HCT116 (cell line): ENCODE measurements at regions not wholly inside any gene's neighbourhood (a gene's known extent, or its start where the extent isn't known, plus 50 kb on each side); places are given as distances from the start of the nearest gene placed in this dataset.

Source experiments
- ATAC-seq: fragments of 200-7000 bp; cut with Tn5 transposase; 2 replicates; pipeline ENCODE4 v1.9.1; 2020; ENCODE audit warnings: mild to moderate bottlenecking, moderate library complexity
- BruUV-seq: library from RNA; stranded (reverse); fragments of 400-500 nt; replicated peaks from 2 replicates; lab custom pipeline; 2021; lab: Mats Ljungman, UMichigan
- CTCF ChIA-PET: fragments of 300-600 bp; sonication (Branson Sonifier 250); formaldehyde crosslinking; loops from one replicate; lab custom pipeline; 2021; ENCODE audit warnings: antibody characterized with exemption; lab: Charles Lee
- POLR2A ChIA-PET: fragments of 300-600, 350-600 bp; sonication (Branson Sonifier 250); formaldehyde crosslinking; loops from one replicate; lab custom pipeline; 2021; ENCODE audit warnings: antibody characterized with exemption; lab: Charles Lee
- RAD21 ChIA-PET, 2 experiments: fragments of 300-600 bp; sonication (Branson Sonifier 250); formaldehyde crosslinking; loops; one replicate each; lab custom pipeline; 2023; ENCODE audit warnings: low total read pairs in 2 of 2; ENCODE audit not compliant: uncharacterized antibody in 2 of 2, unreplicated experiment in 2 of 2, low non-redundant PET in 1 of 2; lab: Charles Lee
- DNase-seq: peaks from one replicate; pipeline ENCODE4 v3.0.0-alpha.2; 2010; ENCODE audit warnings: low read depth, low spot score
- H2AFZ ChIP-seq: fragments of 200-600 bp; shearing (Covaris generic), sonication (generic); 2 replicates; pipeline ENCODE4 v1.6.1; 2017; ENCODE audit warnings: low read depth, mixed run types, mixed read lengths, antibody characterized with exemption, low read length; ENCODE audit not compliant: poor library complexity, severe bottlenecking
- H3K27ac ChIP-seq: 2 replicates; pipeline ENCODE4 v1.5.1; 2012; ENCODE audit warnings: low read depth, low read length
- H3K27me3 ChIP-seq: fragments of 200-600 bp; sonication (generic); 2 replicates; pipeline ENCODE4 v1.6.1; 2016; ENCODE audit warnings: mixed run types, low read length, mixed read lengths; ENCODE audit not compliant: insufficient read depth
- H3K36me3 ChIP-seq, 2 experiments: fragments of 200-500 bp in 1 of 2; fragments of 200-600 bp in 1 of 2; sonication (Bioruptor generic) in 1 of 2; sonication (generic) in 1 of 2; 2 replicates each; pipeline versions ENCODE4 v1.5.1 to v1.6.1; 2014 to 2016; ENCODE audit warnings: low read length in 2 of 2, inconsistent platforms in 1 of 2, mixed read lengths in 1 of 2, mixed run types in 1 of 2; ENCODE audit not compliant: insufficient read depth in 2 of 2, control insufficient read depth in 1 of 2
- H3K4me1 ChIP-seq, 2 experiments: fragments of 200-600 bp in 1 of 2; sonication (generic) in 1 of 2; 2 replicates each; pipeline versions ENCODE4 v1.5.1 to v1.6.1; 2012 to 2017; ENCODE audit warnings: low read length in 2 of 2, inconsistent platforms in 1 of 2, mild to moderate bottlenecking in 1 of 2, mixed read lengths in 1 of 2, mixed run types in 1 of 2, moderate library complexity in 1 of 2; ENCODE audit not compliant: insufficient read depth in 2 of 2, control insufficient read depth in 1 of 2
- H3K4me2 ChIP-seq: fragments of 200-600 bp; sonication (generic); 2 replicates; pipeline ENCODE4 v1.6.1; 2017; ENCODE audit warnings: mixed run types, low read length, mixed read lengths
- H3K4me3 ChIP-seq, 2 experiments: fragments of 200-600 bp in 1 of 2; sonication (generic) in 1 of 2; replicated peaks in 1 of 2; 2 replicates each; pipeline ENCODE4 v1.5.1; 2011 to 2016; ENCODE audit warnings: low read length in 2 of 2, control low read depth in 1 of 2, low read depth in 1 of 2, mild to moderate bottlenecking in 1 of 2, mixed read lengths in 1 of 2, mixed run types in 1 of 2
- H3K79me2 ChIP-seq: fragments of 200-600 bp; sonication (generic); 2 replicates; pipeline ENCODE4 v1.6.1; 2017; ENCODE audit warnings: mild to moderate bottlenecking, mixed run types, low read length, moderate library complexity, mixed read lengths; ENCODE audit not compliant: insufficient read depth
- H3K9ac ChIP-seq: fragments of 200-600 bp; sonication (generic); 2 replicates; pipeline ENCODE4 v1.6.1; 2016; ENCODE audit warnings: low read length, mixed read lengths
- H3K9me2 ChIP-seq: fragments of 200-600 bp; sonication (generic), shearing (Covaris generic); 2 replicates; pipeline ENCODE4 v1.6.1; 2017; ENCODE audit warnings: mixed run types, mild to moderate bottlenecking, moderate library complexity; ENCODE audit not compliant: insufficient read depth
- H3K9me3 ChIP-seq, 2 experiments: fragments of 200-500 bp in 1 of 2; fragments of 200-600 bp in 1 of 2; sonication (Bioruptor generic) in 1 of 2; sonication (generic) in 1 of 2; 2 replicates each; pipeline ENCODE4 v1.6.1; 2014 to 2017; ENCODE audit warnings: low read length in 2 of 2, mixed read lengths in 2 of 2, inconsistent platforms in 1 of 2, low read depth in 1 of 2, mild to moderate bottlenecking in 1 of 2, mixed run types in 1 of 2, moderate library complexity in 1 of 2; ENCODE audit not compliant: control insufficient read depth in 1 of 2, insufficient read depth in 1 of 2
- H4K20me1 ChIP-seq: fragments of 200-600 bp; sonication (generic), shearing (Covaris generic); 2 replicates; pipeline ENCODE4 v1.6.1; 2017; ENCODE audit warnings: mixed run types, mild to moderate bottlenecking, moderate library complexity; ENCODE audit not compliant: insufficient read depth
- CBX3 ChIP-seq: IDR thresholded peaks from 2 replicates; pipeline ENCODE4 v1.6.1; 2012; ENCODE audit warnings: low read depth
- CEBPB ChIP-seq: IDR thresholded peaks from 2 replicates; pipeline ENCODE4 v1.6.1; 2012; ENCODE audit warnings: low read depth
- EGR1 ChIP-seq: IDR thresholded peaks from 2 replicates; pipeline ENCODE4 v1.6.1; 2012; ENCODE audit warnings: low read depth
- ELF1 ChIP-seq: IDR thresholded peaks from 2 replicates; pipeline ENCODE4 v1.6.1; 2012; ENCODE audit warnings: low read depth, borderline replicate concordance
- EZH2phosphoT487 ChIP-seq: fragments of 200-600 bp; IDR thresholded peaks from 2 replicates; pipeline ENCODE4 v1.6.1; 2018; ENCODE audit warnings: antibody characterized with exemption, borderline replicate concordance
- FOSL1 ChIP-seq: IDR thresholded peaks from 2 replicates; pipeline ENCODE4 v1.6.1; 2012; ENCODE audit warnings: low read depth
- JUND ChIP-seq: IDR thresholded peaks from 2 replicates; pipeline ENCODE4 v1.6.1; 2012
- POLR2A ChIP-seq: IDR thresholded peaks from 2 replicates; pipeline ENCODE4 v1.7.0; 2011; ENCODE audit warnings: borderline replicate concordance; ENCODE audit not compliant: insufficient read depth, insufficient read length; ENCODE audit errors: extremely low read depth
- POLR2AphosphoS5 ChIP-seq: IDR thresholded peaks from 2 replicates; pipeline ENCODE4 v1.6.1; 2011; ENCODE audit warnings: mild to moderate bottlenecking, low read depth, low read length, moderate library complexity
- SIN3A ChIP-seq: IDR thresholded peaks from 2 replicates; pipeline ENCODE4 v1.6.1; 2012; ENCODE audit warnings: low read depth
- SP1 ChIP-seq: IDR thresholded peaks from 2 replicates; pipeline ENCODE4 v1.6.1; 2012; ENCODE audit warnings: low read depth
- SRF ChIP-seq: IDR thresholded peaks from 2 replicates; pipeline ENCODE4 v1.6.1; 2012; ENCODE audit warnings: low read depth
- TCF7L2 ChIP-seq: IDR thresholded peaks from 2 replicates; pipeline ENCODE4 v1.7.0; 2011; ENCODE audit warnings: borderline replicate concordance, inconsistent platforms; ENCODE audit not compliant: insufficient read depth, insufficient read length; ENCODE audit errors: extremely low read depth
- intact Hi-C: fragments of 100-400 bp; cut with micrococcal nuclease; formaldehyde crosslinking; loops from 2 replicates; pipeline ENCODE4 v1.10.0; 2022
- TF ChIP-seq, protein P1 (sequence below): IDR thresholded peaks from 2 replicates; pipeline ENCODE4 v1.6.1; 2011; ENCODE audit warnings: mild to moderate bottlenecking, low read length, moderate library complexity; ENCODE audit not compliant: insufficient replicate concordance; ENCODE audit errors: extremely low read depth
- TF ChIP-seq, protein P2 (sequence below): IDR thresholded peaks from 2 replicates; pipeline ENCODE4 v1.6.1; 2012
- TF ChIP-seq, protein P3 (sequence below): IDR thresholded peaks from 2 replicates; pipeline ENCODE4 v1.6.1; 2012

DNA sequence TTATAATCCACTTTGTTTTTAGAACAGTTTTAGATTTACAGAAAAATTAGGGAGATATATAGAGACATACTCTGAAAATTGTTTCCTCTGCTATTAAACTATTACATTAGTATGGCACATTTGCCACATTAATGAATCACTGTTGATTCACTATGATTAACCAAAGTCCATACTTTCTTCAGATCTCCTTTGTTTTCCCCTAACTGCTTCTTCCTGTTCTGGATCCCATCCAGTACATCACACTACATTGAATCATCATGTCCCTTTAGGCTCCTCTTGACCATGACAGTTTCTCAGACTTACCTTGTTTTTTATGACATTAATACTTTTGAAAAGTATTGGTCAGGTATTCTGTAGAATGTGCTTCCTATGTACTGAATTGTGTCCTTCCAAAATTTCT is 109.2 kb upstream of the EDNRA start:
- peak; percentile 51 for DNase-seq
- Histone ChIP-seq H3K9me3 (no peaks in the 10 kb centered on the region), H3K27ac (no peak overlapping the region), H3K9me2 (no peaks in the 10 kb centered on the region), H2AFZ (peak overlapping the region; percentile 46), H3K9ac (no peak overlapping the region), H3K36me3 (no peaks in the 10 kb centered on the region), H3K4me1 (peaks cover 0 to 25% of the 10 kb centered on the region in 2 experiments; a peak in 2 of 4 replicates), H3K27me3 (no peaks in the 10 kb centered on the region), H3K4me3 (no peak overlapping the region), H3K79me2 (no peaks in the 10 kb centered on the region), H4K20me1 (no peaks in the 10 kb centered on the region), H3K4me2 (peak overlapping the region; percentile 26)
- ChIA-PET POLR2A (no interaction called here), CTCF (interaction anchor here (1.0 kb wide), 1 partner anchor 10 kb away, joined by 3 read pairs; no protein-coding TSS in a partner anchor), RAD21 (no interaction called here)
- BruUV-seq = no TSS peak
- intact Hi-C loops = no loop called here
- peak; percentile 22; the same call in 1 of the 2 replicates for ATAC-seq
- TF ChIP-seq POLR2AphosphoS5 = peak; percentile 60
- peak; percentile 65; the same call in 1 of the 2 replicates for TF ChIP-seq SIN3A
- TF ChIP-seq SP1 = peak; percentile 87
- TF ChIP-seq JUND = peak; percentile 86
- TF ChIP-seq CBX3 = peak; percentile 89
- TF ChIP-seq EZH2phosphoT487 = no peak
- no peak for TF ChIP-seq POLR2A
- TF ChIP-seq SRF = peak; percentile 82
- TF ChIP-seq, protein P1, sequence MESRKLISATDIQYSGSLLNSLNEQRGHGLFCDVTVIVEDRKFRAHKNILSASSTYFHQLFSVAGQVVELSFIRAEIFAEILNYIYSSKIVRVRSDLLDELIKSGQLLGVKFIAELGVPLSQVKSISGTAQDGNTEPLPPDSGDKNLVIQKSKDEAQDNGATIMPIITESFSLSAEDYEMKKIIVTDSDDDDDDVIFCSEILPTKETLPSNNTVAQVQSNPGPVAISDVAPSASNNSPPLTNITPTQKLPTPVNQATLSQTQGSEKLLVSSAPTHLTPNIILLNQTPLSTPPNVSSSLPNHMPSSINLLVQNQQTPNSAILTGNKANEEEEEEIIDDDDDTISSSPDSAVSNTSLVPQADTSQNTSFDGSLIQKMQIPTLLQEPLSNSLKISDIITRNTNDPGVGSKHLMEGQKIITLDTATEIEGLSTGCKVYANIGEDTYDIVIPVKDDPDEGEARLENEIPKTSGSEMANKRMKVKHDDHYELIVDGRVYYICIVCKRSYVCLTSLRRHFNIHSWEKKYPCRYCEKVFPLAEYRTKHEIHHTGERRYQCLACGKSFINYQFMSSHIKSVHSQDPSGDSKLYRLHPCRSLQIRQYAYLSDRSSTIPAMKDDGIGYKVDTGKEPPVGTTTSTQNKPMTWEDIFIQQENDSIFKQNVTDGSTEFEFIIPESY = no peak
- TF ChIP-seq, protein P2, sequence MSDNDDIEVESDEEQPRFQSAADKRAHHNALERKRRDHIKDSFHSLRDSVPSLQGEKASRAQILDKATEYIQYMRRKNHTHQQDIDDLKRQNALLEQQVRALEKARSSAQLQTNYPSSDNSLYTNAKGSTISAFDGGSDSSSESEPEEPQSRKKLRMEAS = 0 out of 2 replicates have a peak, but pooled peaks have one; percentile 30
- peak; percentile 80 for TF ChIP-seq CEBPB
- no peak for TF ChIP-seq ELF1
- TF ChIP-seq TCF7L2 = peak; percentile 60
- no peak for TF ChIP-seq EGR1
- peak; percentile 96 for TF ChIP-seq FOSL1
- TF ChIP-seq, protein P3, sequence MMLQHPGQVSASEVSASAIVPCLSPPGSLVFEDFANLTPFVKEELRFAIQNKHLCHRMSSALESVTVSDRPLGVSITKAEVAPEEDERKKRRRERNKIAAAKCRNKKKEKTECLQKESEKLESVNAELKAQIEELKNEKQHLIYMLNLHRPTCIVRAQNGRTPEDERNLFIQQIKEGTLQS = 0 out of 2 replicates have a peak, but pooled peaks have one; percentile 31
- TF ChIP-seq, all 23 proteins: peak for 11
